HuH-7 (cell line): ENCODE measurements at regions not wholly inside any gene's neighbourhood (a gene's known extent, or its start where the extent isn't known, plus 50 kb on each side); places are given as distances from the start of the nearest gene placed in this dataset.
A peak's percentile ranks its signal among the peaks of the same experiment; 100 is the strongest.
"Not testable (repeated sequence)": the region's sequence is repeated elsewhere in the genome, so short reads cannot be mapped to it uniquely, and the experiment has no call there.

Source experiments
- DNase-seq: peaks from one replicate; pipeline ENCODE4 v3.0.0; 2011; ENCODE audit warnings: low spot score

DNA sequence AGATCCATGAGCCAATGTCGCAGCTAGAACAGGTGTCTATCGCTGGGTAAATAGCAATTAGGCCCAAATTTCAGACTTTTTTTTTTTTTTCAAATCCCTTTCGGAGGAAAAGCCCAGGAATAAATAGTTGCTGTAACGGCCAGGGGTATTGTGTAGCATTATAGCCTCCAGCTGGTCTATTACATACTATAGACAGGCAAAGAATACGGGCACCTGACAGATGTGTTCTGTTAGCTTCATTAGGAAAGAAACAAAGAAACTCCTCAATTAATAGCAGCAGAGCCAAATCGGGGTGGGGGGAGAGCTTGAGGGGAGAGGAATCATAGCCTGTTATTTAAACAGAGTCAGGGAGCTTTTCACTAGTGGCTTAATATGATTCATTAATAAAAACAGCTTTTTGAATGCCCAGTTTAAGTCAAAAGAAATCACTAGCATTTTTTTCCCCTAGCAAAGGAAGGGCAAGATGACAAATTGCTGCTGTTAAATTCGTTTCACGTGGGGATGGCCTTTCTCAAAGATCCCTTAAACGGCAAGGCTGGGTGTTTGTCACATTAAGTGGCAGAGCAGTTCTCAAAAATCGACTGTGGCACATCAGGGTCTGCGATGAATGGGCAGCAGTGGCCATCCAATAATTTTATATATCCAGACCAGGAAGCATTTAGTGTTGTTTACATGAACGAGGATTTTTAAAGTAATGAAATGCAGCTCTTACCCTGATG lies 139.4 kb downstream of the ID4 start:
- DNase-seq, result no peak

DNA sequence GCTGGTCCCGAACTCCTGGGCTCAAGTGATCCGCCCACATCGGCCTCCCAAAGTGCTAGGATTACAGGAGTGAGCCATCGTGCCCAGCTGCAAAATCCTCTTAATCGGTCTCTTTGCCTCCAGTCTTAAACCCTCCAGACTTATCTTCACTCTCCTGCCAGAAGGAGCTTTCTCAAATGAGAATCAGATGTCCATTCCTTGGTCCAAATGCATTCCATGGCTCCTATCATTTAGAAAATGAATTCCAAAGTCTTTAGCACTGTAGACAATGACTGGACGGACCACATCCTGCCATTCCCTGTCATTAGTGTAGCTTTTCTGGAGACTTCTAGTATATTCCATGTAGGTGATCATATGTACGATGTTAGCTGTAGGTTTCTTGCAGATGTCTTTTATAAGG lies 141.9 kb downstream of the ID4 start:
- no peak for DNase-seq

DNA sequence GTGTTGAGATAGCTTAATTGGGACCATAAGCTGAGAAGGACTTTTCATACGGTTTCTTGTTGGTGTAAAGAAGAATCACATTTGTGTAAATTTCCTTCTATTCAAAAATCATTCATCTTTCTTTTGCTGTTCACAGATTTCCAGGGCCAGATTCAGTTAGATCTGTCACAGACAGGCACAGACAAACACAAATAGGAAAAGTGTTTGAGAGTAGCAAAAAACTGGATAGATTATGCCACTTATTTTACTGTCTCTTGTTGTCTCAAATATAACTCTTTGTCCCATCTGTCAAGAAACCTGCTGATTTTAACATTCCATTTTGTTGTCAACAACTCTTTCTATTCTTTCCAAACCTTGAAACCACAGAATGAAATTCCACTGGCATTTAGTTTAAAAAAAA lies 142.8 kb downstream of the ID4 start:
- DNase-seq, result no peak

DNA sequence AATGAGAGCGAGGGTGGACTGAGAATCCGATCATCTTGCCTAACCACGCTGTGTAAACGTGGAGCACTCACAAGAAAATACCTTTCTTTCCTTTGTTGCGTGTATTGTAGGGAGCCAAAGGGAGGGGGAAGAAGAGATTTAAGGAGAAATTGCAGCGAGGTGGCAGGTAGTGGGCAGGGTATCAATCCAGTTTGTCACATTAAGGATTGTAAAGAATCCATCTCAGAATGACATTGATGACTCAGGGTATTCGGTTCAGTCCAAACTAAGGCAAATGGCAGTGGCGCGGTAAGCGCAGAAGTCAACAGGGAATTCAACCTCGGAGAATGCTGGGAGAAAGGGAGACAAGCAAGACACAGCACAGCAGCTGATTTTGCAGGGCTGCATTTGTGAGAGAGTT lies 146.2 kb downstream of the ID4 start:
- DNase-seq, result no peak

DNA sequence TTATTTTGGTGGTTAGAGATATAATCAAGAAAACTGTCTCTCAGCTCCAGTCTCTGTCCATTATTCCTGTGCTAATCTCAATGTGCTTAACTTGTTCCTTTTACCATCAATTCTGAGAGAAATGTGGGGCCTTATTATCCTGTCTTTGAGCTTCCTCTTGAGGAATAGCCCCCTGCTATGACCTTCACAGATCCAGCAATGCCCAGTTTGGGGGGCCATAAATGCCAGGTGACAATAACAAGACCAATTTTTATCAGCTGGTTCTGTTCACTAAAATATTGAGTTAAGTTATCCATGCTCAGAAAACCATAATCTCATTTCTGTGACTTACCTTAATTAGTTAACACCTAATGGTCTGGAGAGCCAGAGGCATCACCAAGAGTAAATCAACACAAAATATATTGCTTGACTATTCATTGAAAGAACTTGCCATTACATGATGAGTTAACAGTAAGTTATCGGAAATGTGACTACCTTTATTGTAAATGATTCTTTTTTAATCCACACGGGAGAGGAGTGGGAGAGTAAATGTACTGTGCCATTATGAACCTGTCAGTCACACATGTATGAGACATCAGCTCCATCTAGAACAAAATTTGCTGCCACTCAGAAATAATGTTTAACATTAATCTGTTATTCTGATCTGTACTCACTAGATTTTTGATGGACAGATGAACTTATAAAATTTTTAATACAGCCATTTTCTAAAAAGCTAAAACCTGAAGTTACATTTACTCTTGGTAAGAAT lies 149.7 kb downstream of the ID4 start:
- no peak for DNase-seq

DNA sequence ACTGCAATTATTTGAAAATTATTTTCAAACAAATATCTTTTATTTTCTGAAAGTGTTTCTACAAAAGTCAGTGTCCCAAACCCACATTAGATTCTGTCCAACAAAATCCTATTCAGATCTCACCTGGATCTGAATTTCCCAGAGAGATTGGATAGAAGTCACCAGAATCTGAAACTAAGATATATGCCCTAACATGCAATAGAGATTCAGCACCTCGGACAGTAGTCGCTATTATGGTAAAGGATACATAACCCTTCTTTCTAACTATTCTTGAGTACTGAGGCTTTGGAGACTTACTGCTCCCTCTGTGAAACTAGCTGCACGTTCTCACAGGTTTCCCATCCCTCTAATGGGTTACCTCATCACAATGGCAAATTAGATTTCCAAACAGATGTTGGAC lies 151.4 kb downstream of the ID4 start:
- peak; percentile 1 for DNase-seq

DNA sequence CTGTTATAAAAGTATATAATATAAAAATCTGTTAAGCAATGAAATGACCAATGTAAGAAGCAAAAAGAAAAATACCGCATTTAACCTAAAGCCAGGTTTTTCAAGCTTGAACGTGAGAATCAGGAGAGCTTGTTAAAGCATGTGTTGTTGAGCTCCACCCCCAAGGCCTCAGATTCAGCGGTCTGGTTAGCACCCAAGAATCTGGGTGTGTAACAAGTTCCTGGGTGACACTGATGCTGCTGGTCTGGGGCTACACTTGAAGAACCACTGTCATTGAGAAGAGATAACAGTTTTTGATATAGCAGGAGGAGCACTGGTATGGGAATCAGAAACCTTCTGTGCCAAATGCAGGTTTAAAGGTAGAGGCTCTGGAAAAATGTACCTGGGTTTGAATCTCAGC lies 154.0 kb downstream of the ID4 start:
- DNase-seq, result no peak

DNA sequence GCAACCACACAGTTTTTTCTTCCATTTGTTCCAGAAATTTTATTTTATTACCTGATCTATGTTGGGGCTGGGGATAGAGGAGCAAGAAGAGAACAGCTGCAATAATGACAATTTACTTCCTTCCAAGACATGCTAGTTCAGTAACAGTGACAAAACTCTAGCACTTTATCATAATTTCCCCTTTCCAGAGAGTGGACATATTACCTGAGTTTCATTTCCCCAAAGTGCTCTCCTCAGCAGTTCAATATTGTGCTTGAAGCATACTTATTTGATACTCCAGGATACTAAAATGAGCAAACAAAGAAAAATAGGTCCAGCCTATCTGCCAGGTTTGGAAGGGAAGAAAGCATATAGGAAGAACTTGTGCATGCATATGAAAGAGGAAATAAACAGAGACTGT lies 157.7 kb downstream of the ID4 start:
- DNase-seq, result no peak

DNA sequence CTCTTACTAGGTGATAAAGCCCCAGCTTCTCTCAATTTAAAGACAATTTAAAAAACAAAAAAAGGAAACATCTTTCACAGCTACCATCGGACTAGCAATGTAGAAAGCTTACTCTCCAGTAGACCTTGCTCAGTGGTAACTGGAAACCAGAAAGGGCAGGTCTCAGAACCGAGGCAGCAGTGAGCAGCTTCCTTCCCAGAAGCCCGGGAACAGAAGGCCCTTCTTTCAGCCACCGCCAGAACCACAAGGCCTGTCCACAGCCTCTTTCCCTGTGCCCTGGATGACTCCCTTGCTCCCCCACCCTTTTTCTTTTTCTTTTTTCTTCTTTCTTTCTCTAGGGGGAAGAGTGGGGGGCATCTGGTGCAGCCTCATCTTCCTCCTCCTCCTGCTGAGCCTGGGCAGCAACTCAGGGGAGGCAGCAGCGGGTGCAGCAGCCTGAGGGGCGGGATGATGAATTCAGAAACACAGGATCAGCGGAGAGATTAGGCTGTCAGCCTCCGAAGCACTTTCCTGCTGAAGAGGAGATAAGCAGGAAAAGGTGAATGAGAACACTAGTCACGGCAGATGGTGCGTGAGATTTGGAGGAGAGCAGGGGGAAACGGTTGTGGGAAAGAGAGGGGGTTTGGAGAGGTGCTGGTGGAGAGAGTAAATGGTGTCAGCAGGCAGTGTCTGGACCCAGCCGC lies 158.5 kb downstream of the ID4 start:
- DNase-seq, result no peak

DNA sequence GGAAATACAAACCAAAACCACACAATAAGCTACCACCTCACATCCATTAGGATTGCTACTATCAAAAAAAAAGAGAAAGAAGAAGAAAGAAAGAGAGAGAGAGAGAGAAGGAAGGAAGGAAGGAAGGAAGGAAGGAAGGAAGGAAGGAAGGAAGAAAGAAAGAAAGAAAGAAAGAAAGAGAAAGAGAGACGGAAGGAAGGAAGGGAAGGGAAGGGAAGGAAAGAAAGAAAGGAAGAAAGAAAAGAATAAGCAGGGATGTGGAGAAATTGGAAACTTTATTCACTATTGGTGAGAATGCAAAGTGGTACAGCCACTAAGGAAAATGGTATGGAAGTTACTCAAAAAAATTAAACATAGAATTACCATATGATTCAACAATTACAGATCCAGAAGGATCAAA lies 159.9 kb downstream of the ID4 start:
- no peak for DNase-seq

DNA sequence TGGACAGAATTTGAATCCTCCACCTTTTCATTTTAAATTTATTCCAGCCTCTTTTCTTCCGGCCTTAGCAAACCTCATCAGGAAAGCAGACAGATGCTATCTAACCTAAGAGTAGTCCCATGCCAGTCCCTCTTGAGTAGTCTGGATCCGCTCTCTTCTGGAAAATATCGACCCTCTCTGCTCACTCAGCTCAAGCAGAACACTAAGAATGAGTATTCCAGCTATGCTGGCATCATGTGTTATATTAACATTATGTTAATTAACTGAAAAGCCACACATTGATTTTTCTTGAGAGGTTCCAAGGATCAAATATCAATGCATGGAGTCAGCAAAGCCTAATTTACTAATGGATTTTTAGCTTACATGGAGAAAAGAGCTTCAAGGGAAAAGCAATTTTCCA lies 161.4 kb downstream of the ID4 start:
- no peak for DNase-seq

DNA sequence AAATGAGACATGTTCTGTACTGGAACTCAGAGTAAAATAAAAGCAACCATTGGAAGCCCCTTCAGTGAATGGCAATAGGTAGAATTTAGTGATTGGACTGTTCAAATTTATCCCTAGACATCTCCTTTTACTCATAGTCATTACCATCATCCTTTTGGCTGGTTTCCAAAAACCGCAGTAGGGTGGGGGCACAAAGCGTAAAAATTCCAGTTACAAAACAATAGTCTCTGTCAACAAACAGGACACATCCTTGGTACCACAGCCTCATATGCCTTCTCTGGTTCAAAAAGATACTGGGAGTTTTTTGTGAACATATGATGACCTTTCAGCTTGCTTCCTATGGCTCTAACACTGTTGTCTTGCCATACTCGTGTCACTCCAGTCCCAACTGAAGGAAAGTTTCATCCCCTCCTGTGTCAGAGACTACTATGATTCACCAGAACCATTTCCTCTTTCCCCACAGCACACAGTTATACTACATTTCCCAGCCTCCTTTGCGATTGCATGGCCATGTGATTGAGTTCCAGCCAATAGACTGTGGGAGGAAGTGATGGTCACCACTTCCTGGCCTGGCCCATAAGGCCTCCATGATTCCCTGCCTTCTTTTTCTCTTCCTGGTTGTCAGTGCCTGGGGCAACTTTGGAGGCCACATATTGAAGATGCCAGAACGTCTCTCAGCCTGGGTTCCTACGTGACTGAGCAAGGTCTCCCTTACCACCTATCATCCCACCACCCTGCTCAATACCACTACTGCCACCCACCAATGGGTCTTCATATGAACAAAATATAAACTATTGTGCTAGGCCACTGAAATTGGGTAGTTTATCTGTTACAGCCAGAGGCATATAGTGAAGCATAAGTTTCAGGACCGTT lies 162.4 kb downstream of the ID4 start:
- no peak for DNase-seq

DNA sequence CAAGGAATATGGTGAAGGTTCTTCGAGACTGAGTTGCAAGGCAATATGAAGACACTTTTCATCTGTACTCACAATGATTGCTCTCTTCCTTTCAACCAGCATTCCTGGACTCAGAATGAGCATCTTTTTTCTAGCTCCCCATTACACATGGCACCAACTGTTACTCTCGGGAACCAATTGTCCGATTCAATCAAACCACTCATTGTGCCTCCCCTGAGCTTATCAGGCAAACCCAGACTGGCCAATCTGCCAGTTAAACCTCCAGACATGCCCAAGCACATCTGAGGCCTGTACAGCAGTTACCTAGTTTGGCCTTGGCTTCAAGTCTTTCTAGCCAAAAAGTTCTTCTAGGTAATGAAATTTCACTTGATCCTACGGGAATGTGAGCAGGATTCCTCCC lies 164.1 kb downstream of the ID4 start:
- no peak for DNase-seq

DNA sequence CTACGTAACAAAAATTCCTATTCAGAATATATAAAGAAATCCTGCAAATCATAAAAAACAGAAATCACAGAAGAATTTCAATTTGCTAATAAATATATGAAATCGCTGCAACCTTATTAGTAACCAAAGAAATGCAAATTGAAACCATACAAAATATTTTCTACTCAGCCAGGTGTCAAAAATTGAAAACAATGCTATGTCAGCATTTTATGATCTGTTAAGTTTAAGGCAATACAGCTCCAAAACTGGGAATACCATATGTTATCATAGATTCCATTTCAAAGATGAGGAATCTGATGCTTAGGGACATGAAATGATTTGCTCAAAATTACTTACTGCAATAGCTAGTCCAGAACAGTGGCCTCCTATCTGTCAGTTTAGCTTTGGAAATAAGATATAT lies 168.9 kb downstream of the ID4 start:
- DNase-seq, result no peak

DNA sequence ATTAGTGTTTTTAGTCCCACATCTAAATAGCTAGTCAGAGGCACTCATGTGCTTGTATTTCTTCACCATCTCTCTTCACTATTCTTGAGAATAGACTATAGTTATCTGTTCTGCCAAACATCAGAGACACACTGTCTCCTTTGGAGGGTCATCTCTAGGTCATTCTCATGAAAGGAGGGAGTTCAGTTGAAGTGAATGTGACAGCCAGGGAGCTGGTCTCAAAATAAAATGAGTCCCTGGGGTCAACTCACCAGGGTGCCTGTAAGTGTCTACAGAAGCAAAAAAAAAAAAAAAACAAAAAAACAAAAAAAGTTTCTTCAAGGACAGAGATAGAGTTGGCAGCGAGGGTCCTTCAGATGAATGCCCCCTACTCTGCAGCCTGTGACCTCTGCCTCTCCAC lies 171.0 kb downstream of the ID4 start:
- DNase-seq, result no peak

DNA sequence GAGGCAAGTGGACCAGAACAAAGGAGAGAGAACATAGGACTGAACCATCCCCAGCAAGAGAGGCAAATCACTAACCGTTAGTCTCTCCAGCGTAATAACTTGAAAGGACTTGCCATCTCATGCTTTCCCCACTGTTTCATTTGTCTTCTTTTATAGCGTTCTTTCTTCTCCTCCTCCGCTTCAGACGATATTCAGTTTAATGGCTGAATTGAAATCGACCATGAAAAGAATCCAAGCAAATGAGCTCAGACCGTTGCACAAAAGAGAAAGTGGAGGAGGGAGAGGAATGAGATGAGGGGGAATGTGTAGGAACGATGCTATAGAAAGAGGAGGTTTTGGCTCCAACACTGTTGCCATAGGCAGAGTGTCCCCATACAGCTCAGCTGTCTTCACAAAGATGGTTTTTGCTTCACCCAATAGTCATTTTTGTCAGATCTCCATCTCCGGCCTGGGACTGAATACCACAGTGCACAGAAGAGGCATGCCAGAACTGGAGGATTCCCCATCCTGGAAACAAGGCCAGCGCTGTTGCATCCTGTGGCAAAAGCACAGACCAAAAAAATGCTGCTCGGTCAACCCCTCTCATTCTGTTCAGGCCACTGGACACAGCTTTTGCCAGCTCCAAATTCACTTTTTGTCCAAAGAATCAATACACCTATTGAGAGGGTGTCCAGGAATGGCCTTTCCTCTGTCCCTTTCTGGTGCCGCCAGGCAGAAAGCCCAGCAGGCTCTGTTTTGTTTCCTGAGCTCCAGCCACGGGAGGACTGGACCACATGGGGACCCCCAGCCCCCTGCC lies 176.1 kb downstream of the ID4 start:
- DNase-seq, result no peak

DNA sequence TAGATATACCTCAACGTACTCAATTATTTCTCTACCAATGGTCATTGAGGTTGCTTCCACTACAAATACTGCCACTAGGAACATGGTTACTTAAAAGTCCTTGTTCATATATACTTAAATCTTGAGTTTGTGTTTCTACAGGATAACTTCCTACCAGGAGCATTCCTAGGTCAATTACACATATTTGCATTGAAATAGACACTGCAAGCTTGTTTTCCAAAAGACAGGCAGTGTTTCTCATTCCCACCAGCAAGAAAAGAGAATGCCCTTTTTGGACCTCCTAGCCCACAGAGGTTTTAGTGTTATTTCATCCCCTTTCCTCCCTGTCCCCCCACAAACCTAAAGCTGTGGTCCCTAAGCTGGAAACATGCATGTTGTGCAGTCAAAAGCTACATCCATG lies 177.3 kb downstream of the ID4 start:
- no peak for DNase-seq

DNA sequence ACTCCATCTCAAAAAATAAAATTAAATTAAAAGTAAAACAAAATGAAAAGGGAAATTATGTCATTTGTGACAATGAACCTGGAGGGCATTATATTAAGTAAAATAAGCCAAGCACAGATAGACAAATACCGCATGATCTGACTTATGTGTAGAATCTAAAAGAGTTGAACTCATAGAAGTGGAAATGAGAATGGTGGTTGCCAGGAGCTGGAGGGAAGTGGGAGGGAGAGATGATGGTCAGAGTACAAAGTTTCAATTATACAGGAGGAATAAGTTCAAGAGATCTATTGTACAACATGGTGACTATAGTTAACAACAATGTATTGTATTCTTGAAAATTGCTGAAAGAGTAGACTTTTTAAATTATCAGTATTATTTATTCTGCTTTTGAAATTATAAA lies 183.4 kb downstream of the ID4 start:
- no peak for DNase-seq

DNA sequence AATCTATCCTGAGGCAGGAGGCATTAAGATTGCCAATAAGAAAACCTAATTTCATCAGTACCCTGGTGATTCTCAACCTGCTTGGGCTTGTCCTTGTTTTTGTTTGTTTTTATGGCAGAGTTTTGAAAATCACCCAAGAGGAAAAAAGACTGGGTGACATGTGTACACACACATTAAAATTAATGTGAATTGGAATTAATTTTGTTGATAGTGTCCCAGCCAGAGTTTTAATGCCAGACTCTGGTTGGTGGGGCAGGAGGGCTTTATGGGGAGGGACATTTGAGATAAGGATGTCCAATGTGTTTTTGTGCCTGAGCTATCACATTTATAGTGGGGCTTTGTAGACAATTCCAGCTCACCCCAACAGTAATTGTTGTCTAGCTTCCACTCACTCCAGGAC lies 184.6 kb downstream of the ID4 start:
- DNase-seq, result no peak

DNA sequence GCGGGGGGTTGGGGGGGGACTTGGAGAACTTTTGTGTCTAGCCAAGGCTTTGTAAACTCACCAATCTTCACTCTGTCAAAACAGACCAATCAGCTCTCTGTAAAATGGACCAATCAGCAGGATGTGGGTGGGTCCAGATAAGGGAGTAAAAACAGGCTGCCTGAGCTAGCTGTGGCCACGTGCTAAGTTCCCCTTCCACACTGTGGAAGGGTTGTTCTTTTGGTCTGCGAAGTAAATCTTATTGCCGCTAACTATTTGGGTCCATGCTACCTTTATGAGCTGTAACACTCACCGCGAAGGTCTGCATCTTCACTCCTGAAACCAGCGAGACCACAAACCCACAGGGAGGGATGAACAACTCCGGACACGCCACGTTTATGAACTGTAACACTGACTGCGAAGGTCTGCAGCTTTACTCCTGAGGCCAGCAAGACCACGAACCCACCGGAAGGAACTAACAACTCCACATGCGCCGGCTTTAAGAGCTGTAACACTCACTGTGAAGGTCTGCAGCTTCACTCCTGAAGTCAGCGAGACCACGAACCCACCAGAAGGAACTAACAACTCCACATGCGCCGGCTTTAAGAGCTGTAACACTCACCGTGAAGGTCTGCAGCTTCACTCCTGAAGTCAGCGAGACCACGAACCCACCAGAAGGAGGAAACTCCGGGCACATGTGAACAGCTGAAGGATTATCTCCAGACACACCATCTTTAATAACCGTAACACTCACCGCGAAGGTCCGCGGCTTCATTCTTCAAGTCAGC lies 186.6 kb downstream of the ID4 start:
- not testable (repeated sequence) for DNase-seq

DNA sequence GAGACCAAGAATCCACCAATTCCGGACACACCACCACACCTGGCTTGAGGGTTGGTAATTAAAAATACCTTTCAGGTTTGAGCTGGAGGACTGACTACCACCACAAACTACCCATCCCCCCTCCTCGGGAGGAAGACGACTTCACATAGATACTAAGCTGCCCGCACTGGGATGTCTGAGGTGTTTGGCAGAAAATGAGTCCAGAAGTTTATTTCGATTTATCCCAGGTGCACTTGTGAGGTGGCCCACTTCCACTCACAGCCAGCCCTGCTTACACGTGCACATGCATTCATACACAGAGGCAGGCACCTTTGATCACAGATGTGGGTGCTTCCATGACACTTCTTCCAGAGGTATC lies 187.1 kb downstream of the ID4 start:
- no peak for DNase-seq
